NB4 (cell line): ENCODE measurements at regions not wholly inside any gene's neighbourhood (a gene's known extent, or its start where the extent isn't known, plus 50 kb on each side); places are given as distances from the start of the nearest gene placed in this dataset.
A peak's percentile ranks its signal among the peaks of the same experiment; 100 is the strongest.

Source experiments
- DNase-seq: peaks from one replicate; pipeline ENCODE4 v3.0.0; 2010; ENCODE audit warnings: low read depth
- H3K4me3 ChIP-seq: one replicate; pipeline ENCODE4 v1.5.1; 2011; ENCODE audit warnings: mild to moderate bottlenecking, low read depth, low read length, moderate library complexity
- CTCF ChIP-seq: IDR thresholded peaks from one replicate; pipeline ENCODE4 v1.5.1; 2012; ENCODE audit warnings: low read depth, low read length
- MAX ChIP-seq: IDR thresholded peaks from 2 replicates; pipeline ENCODE4 v1.6.1; 2011; ENCODE audit warnings: low read depth, low read length
- MYC ChIP-seq: IDR thresholded peaks from 2 replicates; pipeline ENCODE4 v1.6.1; 2011; ENCODE audit warnings: low read depth, low read length
- POLR2A ChIP-seq: IDR thresholded peaks from 2 replicates; pipeline ENCODE4 v1.6.1; 2011; ENCODE audit warnings: mild to moderate bottlenecking; ENCODE audit not compliant: insufficient read length; ENCODE audit errors: extremely low read depth

- DNase-seq, result no peak
- no peak overlapping the region for H3K4me3 ChIP-seq
- TF ChIP-seq MAX (no peak), POLR2A (no peak), CTCF (no peak), MYC (no peak)
Observed at GRCh38 chr6:25014791-25015560, 79.2 kb upstream of the RIPOR2 start.

- no peak for DNase-seq
- no peak for TF ChIP-seq POLR2A
- no peak for TF ChIP-seq MYC
- TF ChIP-seq CTCF, result no peak
- no peak for TF ChIP-seq MAX
Observed at GRCh38 chr6:25016014-25016720, 80.4 kb upstream of the RIPOR2 start.

GRCh38 chr6:25017486-25017885 is 81.7 kb upstream of the RIPOR2 start:
- no peak for DNase-seq
- TF ChIP-seq POLR2A (no peak), MYC (no peak), CTCF (no peak), MAX (no peak)
- no peak overlapping the region for H3K4me3 ChIP-seq

More at GRCh38 chr6:25016014-25016720, 80.4 kb upstream of the RIPOR2 start:
- no peak overlapping the region for H3K4me3 ChIP-seq

GRCh38 chr6:25017932-25018567 is 82.3 kb upstream of the RIPOR2 start:
- peak; percentile 85 for DNase-seq
- no peak overlapping the region for H3K4me3 ChIP-seq

More at GRCh38 chr6:25017932-25018567, 82.3 kb upstream of the RIPOR2 start:
- TF ChIP-seq POLR2A (no peak), CTCF (peak; percentile 95), MAX (no peak), MYC (peak; percentile 12; the same call in 1 of the 2 replicates)
